GM19468 (cell line): ENCODE measurements at regions not wholly inside any gene's neighbourhood (a gene's known extent, or its start where the extent isn't known, plus 50 kb on each side); places are given as distances from the start of the nearest gene placed in this dataset.
"Not testable (repeated sequence)": the region's sequence is repeated elsewhere in the genome, so short reads cannot be mapped to it uniquely, and the experiment has no call there.

Experiments used
- ATAC-seq: cut with Tn5 transposase; IDR thresholded peaks from one replicate; pipeline ENCODE4 v1.9.1; 2021; ENCODE audit warnings: mild to moderate bottlenecking, moderate library complexity, moderate number of reproducible peaks; ENCODE audit not compliant: unreplicated experiment; ENCODE audit errors: extremely low read depth

DNA sequence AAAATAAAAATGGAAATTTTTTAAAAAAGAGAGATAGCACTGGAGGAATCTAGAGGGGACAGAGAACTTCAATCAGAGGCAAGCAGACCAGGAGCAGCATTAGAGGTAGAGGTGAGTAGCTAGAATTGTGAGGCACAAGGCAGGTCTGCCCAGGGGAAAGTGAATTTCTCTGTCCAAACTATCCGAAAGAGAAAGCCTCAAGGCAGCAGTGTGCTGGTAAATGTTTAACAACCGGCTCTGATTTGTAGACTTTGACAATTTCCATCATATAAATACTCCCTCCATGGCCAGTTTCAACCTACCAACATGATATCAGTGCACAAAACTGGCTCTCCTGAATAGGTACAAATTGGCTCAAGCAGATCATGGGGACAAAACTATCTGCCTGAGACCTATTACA, 160.6 kb upstream of the EGLN3 start:
- no peak for ATAC-seq

DNA sequence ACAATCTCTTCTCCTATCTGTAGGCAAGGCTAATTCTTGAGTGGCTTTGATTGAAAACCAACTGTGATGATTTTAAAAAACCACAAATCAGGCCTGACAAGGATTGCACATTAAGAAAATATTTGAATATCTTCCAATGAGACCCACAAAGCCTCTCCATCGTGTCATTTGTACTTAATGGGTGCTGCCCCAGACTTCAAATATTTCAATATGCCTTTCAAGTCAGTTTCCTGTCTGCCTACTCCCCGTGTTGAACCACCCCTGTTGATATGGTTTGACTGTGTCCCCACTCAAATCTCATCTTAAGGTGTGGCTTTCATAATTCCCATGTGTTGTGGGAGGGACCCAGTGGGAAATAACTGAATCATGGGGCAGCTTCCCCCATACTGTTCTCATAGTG, 159.7 kb upstream of the EGLN3 start:
- no peak for ATAC-seq

DNA sequence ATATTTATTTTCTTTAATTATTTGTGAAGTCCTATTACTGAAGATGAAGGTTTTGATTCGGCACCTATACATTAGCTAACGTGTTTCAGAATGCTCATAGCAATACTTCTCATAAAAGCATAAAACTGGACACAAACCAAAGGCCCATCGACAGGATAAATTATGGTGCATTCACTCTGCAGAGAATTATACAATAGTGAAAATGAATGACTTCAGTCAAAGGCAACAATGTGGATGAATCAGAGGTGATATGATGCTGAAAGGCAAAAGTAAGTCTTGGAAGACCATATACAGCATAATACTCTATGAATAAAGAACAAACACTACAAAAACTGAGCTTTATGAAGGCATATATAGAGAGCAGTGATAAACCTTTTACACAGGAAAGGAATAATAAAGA, 156.6 kb upstream of the EGLN3 start:
- no peak for ATAC-seq

DNA sequence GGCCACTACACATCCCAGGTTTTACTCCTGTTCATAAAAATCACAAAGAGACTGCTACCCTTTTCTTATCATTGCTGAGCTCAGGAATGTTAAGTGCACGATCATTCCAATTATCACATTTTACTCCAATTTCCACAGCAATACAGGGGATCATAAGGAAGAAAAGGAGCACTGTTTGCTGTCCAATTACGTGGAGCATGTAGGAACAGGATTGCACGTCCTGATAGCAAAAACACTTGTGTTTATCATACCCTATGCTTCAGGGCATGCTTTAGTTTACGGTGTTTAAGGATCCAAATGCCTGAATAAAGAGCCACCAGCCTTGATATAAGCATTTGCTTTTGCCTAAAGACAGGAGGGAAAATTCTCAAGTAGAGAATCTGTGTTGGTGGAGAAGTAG, 155.4 kb upstream of the EGLN3 start:
- no peak for ATAC-seq

DNA sequence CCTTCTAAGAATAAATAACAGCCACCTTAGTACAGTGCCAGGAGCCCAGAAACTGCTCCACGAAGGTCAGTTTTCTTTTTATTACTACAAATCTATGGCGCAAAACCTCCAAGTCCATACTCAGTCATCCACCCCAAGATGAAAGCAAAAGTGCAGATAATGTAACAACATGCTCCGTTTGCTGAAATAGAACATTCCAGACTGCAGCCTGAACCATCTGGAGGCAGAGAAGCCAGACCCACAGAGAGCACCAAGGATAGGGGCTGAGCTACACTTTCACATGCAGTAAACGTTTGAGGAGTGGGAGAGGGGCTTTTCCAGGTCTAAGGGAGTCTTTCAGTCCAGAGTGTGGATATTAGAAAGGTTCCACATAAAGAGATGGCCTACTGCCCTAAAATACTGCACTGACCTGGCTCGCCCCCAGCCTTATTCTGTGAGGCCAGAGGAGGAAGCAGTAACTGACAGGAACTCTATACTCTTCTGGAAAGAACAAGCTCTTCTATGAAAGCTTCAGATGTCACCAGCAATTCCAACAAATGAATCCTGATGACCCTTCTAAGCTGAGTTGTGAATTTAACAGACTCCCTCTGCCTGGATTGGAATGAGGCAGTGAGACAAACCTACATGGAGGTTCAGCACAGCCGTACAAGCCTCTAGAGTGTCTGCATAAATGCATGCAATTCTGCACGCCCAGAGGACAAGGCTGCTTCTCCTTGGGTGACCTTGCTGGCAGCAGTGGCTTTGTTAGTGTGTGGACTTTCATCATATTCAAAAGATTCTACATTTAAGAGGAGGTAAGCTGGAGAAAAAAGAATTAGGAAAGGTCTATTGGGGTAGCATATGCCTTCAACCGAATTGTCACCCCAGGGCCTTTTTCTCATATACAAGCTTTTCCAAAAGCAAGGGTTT, 153.9 kb upstream of the EGLN3 start:
- ATAC-seq: no peak

DNA sequence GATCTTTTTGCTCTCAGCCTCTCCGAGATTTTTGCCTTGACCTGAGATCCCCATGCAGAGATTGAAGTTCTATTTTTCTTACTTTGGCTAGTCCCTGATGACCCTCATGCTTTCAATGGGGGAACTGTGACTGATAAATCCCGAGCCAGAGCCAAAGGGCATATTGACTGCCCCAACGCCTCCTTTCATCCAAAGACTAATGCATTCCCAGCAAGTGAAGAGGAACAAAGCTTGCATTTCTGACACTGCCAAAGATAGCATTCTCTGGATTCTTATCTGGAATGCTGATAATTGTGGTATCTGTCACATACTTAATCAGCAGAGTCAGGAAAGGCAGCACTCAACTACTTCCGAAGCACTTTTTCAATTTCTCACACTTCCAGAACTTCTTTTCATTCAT, 152.3 kb upstream of the EGLN3 start:
- no peak for ATAC-seq

DNA sequence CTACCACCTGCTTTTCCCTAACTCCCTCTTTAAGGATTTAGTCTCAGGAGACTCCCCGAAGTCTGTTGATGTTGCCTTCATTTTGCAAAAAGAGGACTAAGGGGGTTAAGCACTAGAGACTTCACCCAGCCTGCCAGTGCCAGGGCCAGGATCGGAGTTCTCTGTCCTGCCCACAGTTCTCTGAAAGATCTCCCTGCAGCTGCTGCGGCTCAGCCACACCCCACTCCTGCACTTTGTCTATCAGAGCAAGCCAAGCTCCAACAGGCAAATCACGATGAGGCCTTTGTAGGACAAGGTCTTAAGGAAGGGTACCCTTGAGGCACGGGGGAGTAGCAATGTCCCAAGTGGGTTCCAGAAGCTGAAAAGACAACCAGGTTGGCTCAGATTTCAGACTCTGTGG, 148.8 kb upstream of the EGLN3 start:
- ATAC-seq: no peak

DNA sequence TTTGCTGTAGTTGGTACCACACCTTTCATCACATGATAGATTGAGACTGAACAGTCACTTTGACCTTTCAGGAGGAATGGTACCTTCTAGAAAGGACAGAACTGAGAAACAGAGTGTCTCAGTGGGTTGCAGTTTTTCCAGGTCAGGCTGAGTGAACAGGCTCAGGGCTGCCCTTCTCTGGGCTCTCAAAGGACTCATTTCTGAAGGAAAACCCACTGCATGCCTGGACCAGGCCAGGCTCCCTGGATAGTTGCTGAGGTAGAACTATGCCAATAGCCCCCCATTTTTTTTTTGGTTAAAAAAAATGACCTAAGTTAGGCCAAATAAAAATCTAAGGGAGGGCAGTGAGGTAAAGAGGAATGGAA, 148.1 kb upstream of the EGLN3 start:
- ATAC-seq: no peak

DNA sequence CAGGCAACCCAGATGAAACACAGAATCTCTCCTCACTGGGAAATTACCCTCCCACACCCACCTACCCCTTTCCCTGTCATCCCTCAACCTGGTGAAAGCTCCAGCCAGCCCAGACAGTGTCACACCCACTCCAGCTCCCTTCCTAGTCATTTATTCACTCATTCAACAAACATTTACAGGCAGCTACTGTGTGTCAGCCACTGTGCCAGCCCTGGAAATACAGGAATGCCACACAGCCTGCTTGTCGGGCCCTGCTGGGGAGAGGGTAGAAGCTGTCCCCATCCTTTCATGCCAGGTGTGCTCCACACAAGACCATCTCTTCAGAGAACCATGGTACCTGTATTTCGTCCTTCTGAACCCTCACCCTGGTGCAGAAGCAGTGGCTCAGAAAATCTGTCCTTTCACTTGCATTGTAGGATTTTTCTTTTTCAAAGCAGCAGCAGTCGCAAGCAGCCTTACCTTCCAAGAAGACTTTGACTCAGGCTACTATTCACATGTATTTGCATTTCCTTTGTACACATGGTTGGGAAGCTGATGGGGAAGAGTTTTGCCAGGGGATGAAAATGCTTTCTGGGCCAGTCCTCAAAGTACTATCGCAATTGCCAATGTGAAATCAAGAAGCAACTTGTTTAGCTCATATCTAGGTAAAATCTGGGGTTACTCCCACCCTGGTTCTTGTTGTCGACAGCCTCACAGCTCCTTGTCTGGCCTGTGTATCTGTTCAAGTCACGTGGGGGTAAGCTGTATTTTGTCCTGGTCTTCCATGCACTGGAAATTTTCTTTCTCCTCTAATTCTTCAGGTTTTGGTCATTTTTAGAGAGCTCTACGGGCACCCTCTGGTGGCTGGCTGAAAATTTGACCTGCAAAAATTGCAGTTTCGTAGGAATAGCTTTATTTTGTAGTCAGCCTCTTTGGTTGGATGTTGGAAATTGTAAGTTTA, 147.4 kb upstream of the EGLN3 start:
- ATAC-seq: no peak

DNA sequence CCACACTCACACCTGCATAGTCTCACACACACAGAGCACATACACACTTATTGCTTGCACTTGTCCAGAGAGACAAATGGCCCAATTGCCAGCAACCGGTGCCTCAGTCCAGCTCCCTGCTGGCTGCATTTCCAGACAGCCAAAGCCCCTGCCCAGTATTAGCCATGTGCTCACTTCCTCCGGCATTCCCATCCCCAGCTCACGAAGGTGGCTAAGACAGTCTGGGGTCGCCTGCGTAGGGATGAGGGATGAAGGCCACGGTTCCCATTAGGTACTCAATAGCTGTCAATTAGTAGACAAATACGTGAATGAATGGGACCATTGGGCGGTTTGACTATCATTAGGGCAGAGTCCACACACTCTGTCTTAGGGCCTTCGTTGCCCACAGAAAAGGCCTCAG, 146.8 kb upstream of the EGLN3 start:
- no peak for ATAC-seq

DNA sequence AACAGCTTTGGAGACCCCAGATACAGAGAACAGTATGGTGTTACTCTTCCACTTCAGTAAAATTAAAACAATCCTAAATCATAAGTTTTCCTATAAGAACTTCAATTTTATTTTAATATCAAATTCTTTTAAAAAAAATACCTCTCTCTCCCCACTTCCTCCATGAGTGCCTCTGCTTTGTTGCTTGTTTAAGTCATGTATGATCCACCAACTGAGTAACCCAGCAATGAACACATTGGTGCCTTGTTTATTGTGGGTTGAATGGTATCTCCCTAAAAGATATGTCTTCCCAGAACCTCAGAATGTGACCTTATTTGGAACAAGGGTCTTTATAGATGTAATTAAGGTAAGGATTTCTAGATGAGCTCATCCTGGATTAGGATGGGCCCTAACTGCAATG, 143.5 kb upstream of the EGLN3 start:
- no peak for ATAC-seq

DNA sequence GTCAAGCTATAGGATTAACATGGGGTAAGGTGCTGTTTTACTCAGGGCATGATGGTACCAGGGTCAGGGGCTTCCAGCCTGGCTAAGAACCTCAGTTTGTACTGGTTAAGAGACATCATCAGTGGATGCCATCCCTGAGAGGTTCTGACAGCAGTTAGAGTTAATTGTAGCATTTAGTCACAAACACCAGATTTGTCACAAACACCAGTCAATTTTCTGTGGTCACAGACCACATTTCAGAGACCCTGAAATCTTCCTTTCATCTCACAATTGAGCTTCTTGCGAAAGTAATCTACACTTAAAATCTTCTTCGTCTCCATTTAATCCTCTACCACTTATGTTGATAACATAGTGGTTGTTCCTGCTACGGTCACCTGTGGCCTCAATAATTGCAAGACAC, 143.0 kb upstream of the EGLN3 start:
- no peak for ATAC-seq

DNA sequence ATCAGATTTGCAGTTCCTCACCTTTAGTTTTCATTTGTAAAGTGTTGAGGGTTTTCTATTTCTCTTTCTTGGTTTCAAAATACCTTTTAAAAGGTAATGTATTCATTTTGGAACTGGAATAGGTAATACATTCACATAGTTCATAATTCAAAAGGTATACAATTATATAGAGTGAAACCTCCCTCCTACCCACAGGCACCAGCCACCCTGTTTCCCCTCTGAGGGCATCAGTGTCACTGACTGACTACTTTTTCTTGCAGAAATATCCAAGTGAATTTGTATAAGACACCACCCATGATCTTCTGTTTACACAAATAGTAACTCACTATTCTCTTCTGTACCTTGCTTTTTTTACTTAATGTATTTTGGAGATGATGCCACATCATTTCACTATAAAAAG, 139.6 kb upstream of the EGLN3 start:
- ATAC-seq: no peak

DNA sequence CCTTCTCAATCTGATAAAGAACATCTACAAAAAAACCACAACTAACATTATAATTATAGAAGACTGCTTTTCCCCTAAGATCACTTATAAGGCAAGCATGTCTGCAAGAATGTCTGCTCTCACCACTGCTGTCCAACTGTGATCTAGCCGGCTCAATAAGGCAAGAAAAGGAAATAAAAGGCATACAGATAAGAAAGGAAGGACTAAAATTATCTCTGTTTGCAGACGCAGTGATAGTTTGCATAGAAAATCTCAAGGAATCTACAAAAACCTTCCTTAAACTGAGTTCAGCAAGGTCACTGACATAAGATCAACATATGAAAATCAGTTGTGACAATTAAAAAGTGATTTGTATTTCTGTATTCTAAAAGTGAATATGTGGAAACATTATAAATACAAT, 138.0 kb upstream of the EGLN3 start:
- no peak for ATAC-seq

DNA sequence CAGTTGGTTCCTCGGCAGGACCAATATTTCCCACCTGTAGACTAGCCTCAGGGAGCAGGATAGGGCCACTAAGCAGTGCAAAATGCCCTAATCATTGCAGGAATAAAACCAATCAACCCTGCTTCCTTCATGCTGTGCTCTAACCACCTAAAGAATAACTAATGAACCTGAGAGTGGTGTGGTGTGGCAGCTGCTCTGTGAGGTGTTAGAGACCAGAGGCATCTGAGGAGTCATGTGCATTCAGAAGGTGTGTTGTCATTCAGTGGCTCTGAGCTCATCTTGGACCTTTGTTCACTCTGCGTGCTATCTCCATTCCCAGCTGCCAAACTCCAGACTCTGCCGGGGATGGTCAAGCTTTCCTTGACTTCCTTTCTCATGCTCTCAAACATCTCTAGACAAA, 136.7 kb upstream of the EGLN3 start:
- peak; percentile 51 for ATAC-seq

DNA sequence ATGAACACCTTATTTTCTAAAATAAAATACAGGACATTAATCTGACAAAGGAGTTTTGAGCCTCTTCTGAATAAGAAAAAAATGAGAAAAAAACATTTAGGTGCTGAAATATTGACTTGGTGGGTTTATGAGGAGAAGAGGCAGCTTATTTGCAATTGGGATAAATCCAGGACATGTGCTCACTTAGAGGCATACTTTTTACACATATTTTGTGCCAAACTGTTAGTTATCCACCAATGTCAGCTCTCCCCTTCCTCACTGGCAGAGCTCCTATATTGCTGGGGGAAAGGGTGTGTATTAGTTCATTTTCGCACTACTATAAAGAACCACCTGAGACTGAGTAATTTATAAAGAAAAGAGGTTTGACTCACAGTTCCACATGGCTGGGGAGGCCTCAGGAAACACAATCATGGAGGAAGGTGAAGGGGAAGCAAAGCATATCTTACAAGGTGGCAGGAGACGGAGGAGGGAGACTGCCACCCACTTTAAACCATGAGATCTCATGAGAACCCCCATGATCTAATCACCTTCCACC, 135.4 kb upstream of the EGLN3 start:
- ATAC-seq: no peak

DNA sequence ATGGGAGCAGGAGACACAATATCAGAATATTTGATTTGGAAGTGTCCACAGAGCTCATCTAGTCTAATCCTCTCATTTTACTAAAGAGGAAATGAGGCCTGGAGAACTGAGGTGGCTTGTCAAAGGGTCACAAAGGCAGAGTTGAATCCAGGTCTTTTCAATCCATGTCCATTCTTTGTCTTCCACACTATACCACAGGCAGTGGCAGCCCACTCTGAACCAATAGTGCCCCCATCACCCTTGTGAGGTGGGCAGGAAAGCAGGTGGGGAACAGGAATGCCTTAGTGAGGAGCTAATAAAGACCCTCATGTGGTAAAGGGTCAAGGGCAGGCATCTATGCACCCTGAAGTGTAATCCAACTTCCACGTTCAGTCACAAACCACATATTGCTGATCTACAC, 134.8 kb upstream of the EGLN3 start:
- no peak for ATAC-seq

DNA sequence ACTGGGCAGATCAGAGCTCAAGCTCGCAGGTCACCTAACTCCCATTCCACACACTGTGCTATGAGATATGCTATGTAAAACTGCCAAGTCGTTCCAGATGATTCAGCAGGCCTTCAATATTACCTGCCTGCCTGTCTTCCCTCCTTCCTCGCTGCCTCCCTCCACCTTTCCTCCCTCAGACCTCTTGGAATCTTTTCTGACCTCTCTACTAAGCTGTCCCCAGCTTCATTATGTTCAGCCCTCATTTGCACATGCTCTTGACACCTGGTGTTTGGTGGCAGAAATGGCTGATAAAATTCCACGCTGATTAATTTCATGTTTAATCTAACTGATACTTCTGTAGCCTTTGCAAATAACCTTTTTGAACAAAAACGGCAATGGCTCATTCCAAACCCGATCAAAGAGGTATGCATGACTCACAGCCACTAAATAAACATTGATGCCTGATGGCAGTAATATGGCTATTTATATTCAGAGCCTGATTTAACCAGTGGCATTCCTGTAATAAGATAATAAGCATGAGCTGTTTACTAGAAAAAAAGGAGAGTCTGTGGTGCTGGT, 130.8 kb upstream of the EGLN3 start:
- ATAC-seq: no peak

DNA sequence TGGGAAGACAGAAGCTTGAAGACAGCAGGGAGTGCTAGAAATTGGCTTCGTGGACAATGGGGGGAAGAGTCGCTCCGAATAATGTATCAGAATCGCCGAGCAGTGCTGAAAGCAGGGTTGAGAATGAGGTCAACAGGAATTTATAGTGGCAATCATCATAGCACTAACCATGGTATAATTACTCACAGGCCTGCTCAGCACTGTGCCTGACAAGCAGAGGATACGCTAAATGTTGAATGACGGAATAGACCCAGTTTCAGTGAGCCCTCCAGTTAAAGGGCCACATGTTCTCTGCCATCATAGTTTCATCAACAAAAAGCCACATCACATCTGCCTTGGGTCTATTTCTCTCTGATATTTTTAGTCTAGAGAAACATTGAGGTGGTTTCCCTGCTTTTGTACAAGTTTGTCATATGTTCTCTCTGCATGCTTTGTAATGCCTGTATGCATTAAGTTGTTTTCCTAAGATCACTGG, 130.3 kb upstream of the EGLN3 start:
- no peak for ATAC-seq

DNA sequence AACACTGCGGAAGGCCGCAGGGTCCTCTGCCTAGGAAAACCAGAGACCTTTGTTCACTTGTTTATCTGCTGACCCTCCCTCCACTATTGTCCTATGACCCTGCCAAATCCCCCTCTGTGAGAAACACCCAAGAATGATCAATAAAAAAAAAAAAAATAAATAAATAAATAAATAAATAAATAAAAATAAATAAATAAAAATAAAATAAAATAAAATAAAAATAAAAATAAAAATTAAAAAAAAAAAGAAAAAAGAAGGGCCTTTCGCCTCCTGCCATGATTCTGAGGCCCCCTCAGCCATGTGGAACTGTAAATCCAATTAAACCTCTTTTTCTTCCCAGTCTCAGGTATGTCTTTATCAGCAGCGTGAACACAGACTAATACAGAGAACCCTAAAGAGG, 128.8 kb upstream of the EGLN3 start:
- not testable (repeated sequence) for ATAC-seq
